HG03095 (cell line): ENCODE measurements at regions not wholly inside any gene's neighbourhood (a gene's known extent, or its start where the extent isn't known, plus 50 kb on each side); places are given as distances from the start of the nearest gene placed in this dataset.

Source experiments
- ATAC-seq: cut with Tn5 transposase; IDR thresholded peaks from one replicate; pipeline ENCODE4 v1.9.1; 2021; ENCODE audit warnings: moderate library complexity; ENCODE audit not compliant: unreplicated experiment

- no peak for ATAC-seq
These were observed 210.7 kb downstream of the PDCD6IP start for GRCh38 chr3:34008836-34009809.

GRCh38 chr3:34011171-34012101, 213.0 kb downstream of the PDCD6IP start:
- no peak for ATAC-seq

GRCh38 chr3:34012102-34012461, 213.7 kb downstream of the PDCD6IP start:
- ATAC-seq, result no peak

- no peak for ATAC-seq
These were observed 215.6 kb downstream of the PDCD6IP start for GRCh38 chr3:34013818-34014570.

GRCh38 chr3:34015204-34016142, 217.0 kb downstream of the PDCD6IP start:
- no peak for ATAC-seq

GRCh38 chr3:34016925-34017587, 218.6 kb downstream of the PDCD6IP start:
- ATAC-seq, result no peak

GRCh38 chr3:34017757-34018156, 219.3 kb downstream of the PDCD6IP start:
- no peak for ATAC-seq

GRCh38 chr3:34019158-34019557, 220.7 kb downstream of the PDCD6IP start:
- no peak for ATAC-seq

GRCh38 chr3:34020170-34020569, 221.7 kb downstream of the PDCD6IP start:
- ATAC-seq, result no peak

- ATAC-seq, result no peak
These were observed 222.6 kb downstream of the PDCD6IP start for GRCh38 chr3:34020726-34021680.

- no peak for ATAC-seq
These were observed 223.7 kb downstream of the PDCD6IP start for GRCh38 chr3:34022147-34022546.

GRCh38 chr3:34024447-34025240, 226.2 kb downstream of the PDCD6IP start:
- ATAC-seq, result no peak

GRCh38 chr3:34033839-34034238, 235.4 kb downstream of the PDCD6IP start:
- ATAC-seq, result no peak

- ATAC-seq, result no peak
These were observed 236.4 kb downstream of the PDCD6IP start for GRCh38 chr3:34034840-34035239.

GRCh38 chr3:34035775-34036174, 237.3 kb downstream of the PDCD6IP start:
- no peak for ATAC-seq

GRCh38 chr3:34037260-34037659, 238.8 kb downstream of the PDCD6IP start:
- ATAC-seq, result no peak

- no peak for ATAC-seq
These were observed 239.7 kb downstream of the PDCD6IP start for GRCh38 chr3:34038131-34038530.
